ENCODE measurements at regions not wholly inside any gene's neighbourhood (a gene's known extent, or its start where the extent isn't known, plus 50 kb on each side); places are given as distances from the start of the nearest gene placed in this dataset.

- Histone ChIP-seq H2AFZ (ENCODE audit: low read depth, low read length, poor library complexity, severe bottlenecking) (no peak overlapping the region), H3K27me3 (ENCODE audit: insufficient read depth, low read length) (no peaks in the 10 kb centered on the region), H3K36me3 (ENCODE audit: control insufficient read depth in 1 of 2, insufficient read depth in 2 of 2, low read length in 2 of 2) (no peaks in the 10 kb centered on the region), H4K20me1 (ENCODE audit: insufficient read depth) (no peaks in the 10 kb centered on the region), H3K4me3 (replicated peaks in 1 of 2; ENCODE audit: low read depth in 1 of 2, low read length in 2 of 2) (no peak overlapping the region), H3K9ac (ENCODE audit: low read length) (no peak overlapping the region), H3K9me3 (ENCODE audit: control insufficient read depth in 1 of 2, insufficient read depth in 1 of 2, low read depth in 1 of 2, low read length in 2 of 2) (no peaks in the 10 kb centered on the region), H3K4me1 (ENCODE audit: control insufficient read depth in 1 of 2, insufficient read depth in 2 of 2, low read length in 2 of 2) (no peaks in the 10 kb centered on the region), H3K27ac (ENCODE audit: low read depth, low read length) (no peak overlapping the region), H3K4me2 (ENCODE audit: low read length) (no peak overlapping the region), H3K79me2 (ENCODE audit: insufficient read depth, low read length) (no peaks in the 10 kb centered on the region), H3K9me2 (ENCODE audit: insufficient read depth) (no peaks in the 10 kb centered on the region; the same call in 1 of the 2 replicates)
- TF ChIP-seq TCF7L2 (IDR thresholded peaks at IDR 0.05; ENCODE audit: borderline replicate concordance, extremely low read depth, insufficient read depth, insufficient read length): no peak
- TF ChIP-seq SRF (IDR thresholded peaks at IDR 0.05; ENCODE audit: low read depth): no peak
- no peak for TF ChIP-seq ATF3 (IDR thresholded peaks at IDR 0.05)
- no peak for TF ChIP-seq ZNF274 (IDR thresholded peaks at IDR 0.05; ENCODE audit: low read depth, low read length)
- TF ChIP-seq ELF1 (IDR thresholded peaks at IDR 0.05; ENCODE audit: borderline replicate concordance, low read depth): no peak
- TF ChIP-seq REST (IDR thresholded peaks at IDR 0.05; ENCODE audit: low read depth): no peak
- no peak for TF ChIP-seq CBX3 (IDR thresholded peaks at IDR 0.05; ENCODE audit: low read depth)
- no peak for TF ChIP-seq POLR2A (IDR thresholded peaks at IDR 0.05; ENCODE audit: borderline replicate concordance, extremely low read depth, insufficient read depth, insufficient read length)
- TF ChIP-seq CEBPB (IDR thresholded peaks at IDR 0.05; ENCODE audit: low read depth): no peak
- TF ChIP-seq JUND (IDR thresholded peaks at IDR 0.05): no peak
- no TSS peak for BruUV-seq (replicated peaks)
- RAD21 ChIA-PET (ENCODE audit: low non-redundant PET in 1 of 2, low total read pairs in 2 of 2, uncharacterized antibody in 2 of 2, unreplicated experiment in 2 of 2): no interaction called here
- intact Hi-C loops (cut with micrococcal nuclease): no loop called here
- POLR2A ChIA-PET: no interaction called here
- DNase-seq (ENCODE audit: low read depth, low spot score) (no peak), ATAC-seq (no peak)
- CTCF ChIA-PET: no interaction called here
These were observed 53.5 kb upstream of the PCDH10 start for GRCh38 chr4:133095591-133095990.
